ENCODE measurements at regions not wholly inside any gene's neighbourhood (a gene's known extent, or its start where the extent isn't known, plus 50 kb on each side); places are given as distances from the start of the nearest gene placed in this dataset.

DNA sequence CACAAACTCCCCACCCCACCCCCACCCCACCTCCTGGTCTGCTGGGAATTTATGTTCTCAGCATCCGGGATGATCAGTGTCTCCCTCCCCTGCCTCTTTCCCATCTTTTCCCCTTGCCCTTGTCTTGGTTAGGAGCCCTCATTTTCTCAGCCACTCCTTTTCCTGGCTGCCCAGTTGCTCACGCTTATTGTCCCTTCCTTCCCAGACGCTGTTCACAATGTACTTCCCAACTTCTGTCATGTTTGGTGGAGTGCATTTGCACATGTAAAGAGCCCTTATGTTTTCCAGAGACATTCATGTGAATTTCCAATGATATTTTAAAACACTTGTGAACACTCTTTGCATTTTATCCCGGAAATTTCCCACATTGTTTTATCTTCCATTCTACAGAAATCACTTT, 192.1 kb downstream of the RHOU start:
- TF ChIP-seq CTCF (IDR thresholded peaks at IDR 0.05; ENCODE audit: poor library complexity, severe bottlenecking) = no peak
- no peaks in the 10 kb centered on the region for H3K4me1 ChIP-seq (ENCODE audit: insufficient read depth, poor library complexity, severe bottlenecking)

GRCh38 chr1:228927946-228928898, 192.9 kb downstream of the RHOU start:
- Histone ChIP-seq H3K27me3 (ENCODE audit: insufficient read depth, poor library complexity, severe bottlenecking) (no peaks in the 10 kb centered on the region), H3K9me3 (ENCODE audit: severe bottlenecking) (no peaks in the 10 kb centered on the region), H3K27ac (ENCODE audit: poor library complexity, severe bottlenecking) (no peak overlapping the region), H3K36me3 (ENCODE audit: low read depth) (no peaks in the 10 kb centered on the region), H3K4me1 (ENCODE audit: insufficient read depth, poor library complexity, severe bottlenecking) (no peaks in the 10 kb centered on the region), H3K4me3 (ENCODE audit: severe bottlenecking) (no peak overlapping the region)
- TF ChIP-seq CTCF (IDR thresholded peaks at IDR 0.05; ENCODE audit: poor library complexity, severe bottlenecking) = no peak
- no peak for DNase-seq (ENCODE audit: low spot score)
- ATAC-seq (ENCODE audit: low read depth) = no peak

More for the DNA sequence above, 192.1 kb downstream of the RHOU start:
- no peak for ATAC-seq (ENCODE audit: low read depth)
- Histone ChIP-seq H3K9me3 (ENCODE audit: severe bottlenecking) (no peaks in the 10 kb centered on the region), H3K27ac (ENCODE audit: poor library complexity, severe bottlenecking) (no peak overlapping the region), H3K27me3 (ENCODE audit: insufficient read depth, poor library complexity, severe bottlenecking) (no peaks in the 10 kb centered on the region), H3K4me3 (ENCODE audit: severe bottlenecking) (no peak overlapping the region), H3K36me3 (ENCODE audit: low read depth) (no peaks in the 10 kb centered on the region)
- no peak for DNase-seq (ENCODE audit: low spot score)

DNA sequence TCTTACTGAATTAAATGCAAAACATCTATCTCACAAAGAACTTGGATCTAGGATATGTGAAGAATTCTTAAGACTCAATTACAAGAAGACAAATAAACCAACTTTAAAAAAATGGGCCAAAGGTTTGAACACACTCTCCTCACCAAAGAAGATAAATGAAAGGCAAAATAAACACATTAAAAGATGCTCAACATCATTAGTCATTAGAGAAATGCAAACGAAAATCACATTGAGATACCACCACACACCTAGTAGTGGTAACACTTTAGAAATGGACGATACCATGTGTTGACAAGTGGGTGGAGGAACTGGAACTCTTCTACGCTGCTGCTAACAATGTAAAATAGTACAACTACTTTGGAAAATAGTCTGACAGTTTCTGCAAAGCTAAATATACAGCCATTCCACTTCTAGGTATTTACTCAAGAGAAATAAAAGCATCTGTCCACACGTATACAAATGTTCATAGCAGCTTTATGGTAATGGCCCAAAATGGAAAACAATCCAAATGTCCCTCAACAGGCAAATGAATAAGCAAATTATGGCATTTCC, 194.3 kb downstream of the RHOU start:
- H3K27me3 ChIP-seq (ENCODE audit: insufficient read depth, poor library complexity, severe bottlenecking) = no peaks in the 10 kb centered on the region
- H3K4me1 ChIP-seq (ENCODE audit: insufficient read depth, poor library complexity, severe bottlenecking) = no peaks in the 10 kb centered on the region
- DNase-seq (ENCODE audit: low spot score) (no peak), ATAC-seq (ENCODE audit: low read depth) (no peak)
- no peak for TF ChIP-seq CTCF (IDR thresholded peaks at IDR 0.05; ENCODE audit: poor library complexity, severe bottlenecking)
- no peaks in the 10 kb centered on the region for H3K9me3 ChIP-seq (ENCODE audit: severe bottlenecking)
- H3K27ac ChIP-seq (ENCODE audit: poor library complexity, severe bottlenecking) = no peak overlapping the region
- no peaks in the 10 kb centered on the region for H3K36me3 ChIP-seq (ENCODE audit: low read depth)
- no peak overlapping the region for H3K4me3 ChIP-seq (ENCODE audit: severe bottlenecking)

DNA sequence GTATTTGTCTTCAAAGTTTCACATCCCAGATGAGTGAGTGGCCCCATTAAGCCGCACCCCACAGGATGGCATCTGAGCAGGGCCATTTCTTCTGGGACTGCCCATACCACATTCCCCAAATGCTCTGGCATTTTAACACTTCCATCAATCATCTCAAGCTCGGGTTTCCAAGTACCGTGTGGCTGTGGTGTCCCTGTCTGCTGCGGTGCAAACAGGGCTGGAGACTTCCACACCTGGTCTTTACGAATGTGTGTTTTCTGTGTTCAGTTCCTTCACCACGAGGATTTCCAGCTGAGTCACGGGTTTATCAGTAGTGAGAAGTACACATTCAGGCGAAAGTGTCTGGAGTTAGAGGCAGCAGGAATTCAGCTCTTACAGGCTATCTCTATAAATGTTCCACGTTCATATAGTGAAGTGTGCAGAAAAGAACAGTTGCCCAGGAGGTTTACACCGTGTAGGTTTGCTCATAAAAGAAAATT, 195.2 kb downstream of the RHOU start:
- no peak for ATAC-seq (ENCODE audit: low read depth)
- TF ChIP-seq CTCF (IDR thresholded peaks at IDR 0.05; ENCODE audit: poor library complexity, severe bottlenecking) = no peak
- no peaks in the 10 kb centered on the region for H3K36me3 ChIP-seq (ENCODE audit: low read depth)
- no peaks in the 10 kb centered on the region for H3K4me1 ChIP-seq (ENCODE audit: insufficient read depth, poor library complexity, severe bottlenecking)
- no peaks in the 10 kb centered on the region for H3K9me3 ChIP-seq (ENCODE audit: severe bottlenecking)
- no peaks in the 10 kb centered on the region for H3K27me3 ChIP-seq (ENCODE audit: insufficient read depth, poor library complexity, severe bottlenecking)
- H3K27ac ChIP-seq (ENCODE audit: poor library complexity, severe bottlenecking) = no peak overlapping the region
- no peak overlapping the region for H3K4me3 ChIP-seq (ENCODE audit: severe bottlenecking)
- DNase-seq (ENCODE audit: low spot score) = no peak

Measured in RWPE2 (cell line).